ENCODE measurements at regions not wholly inside any gene's neighbourhood (a gene's known extent, or its start where the extent isn't known, plus 50 kb on each side); places are given as distances from the start of the nearest gene placed in this dataset.

- DNase-seq (ENCODE audit: low spot score) = no peak
These were observed 1115.5 kb upstream of the SLC10A2 start for GRCh38 chr13:104181526-104182231.

- no peak for DNase-seq (ENCODE audit: low spot score)
These were observed 1104.9 kb upstream of the SLC10A2 start for GRCh38 chr13:104170980-104171555.

GRCh38 chr13:104163866-104164630, 1097.8 kb upstream of the SLC10A2 start:
- DNase-seq (ENCODE audit: low spot score) = no peak

GRCh38 chr13:104160536-104160935, 1094.3 kb upstream of the SLC10A2 start:
- no peak for DNase-seq (ENCODE audit: low spot score)

- DNase-seq (ENCODE audit: low spot score) = no peak
These were observed 1077.7 kb upstream of the SLC10A2 start for GRCh38 chr13:104143760-104144416.

- DNase-seq (ENCODE audit: low spot score) = no peak
These were observed 1074.3 kb upstream of the SLC10A2 start for GRCh38 chr13:104140552-104140951.

- DNase-seq (ENCODE audit: low spot score) = no peak
These were observed 1071.2 kb upstream of the SLC10A2 start for GRCh38 chr13:104137416-104137815.

GRCh38 chr13:104132849-104133248, 1066.6 kb upstream of the SLC10A2 start:
- no peak for DNase-seq (ENCODE audit: low spot score)

- no peak for DNase-seq (ENCODE audit: low spot score)
These were observed 1047.9 kb upstream of the SLC10A2 start for GRCh38 chr13:104114101-104114500.

GRCh38 chr13:104111031-104111430, 1044.8 kb upstream of the SLC10A2 start:
- DNase-seq (ENCODE audit: low spot score) = no peak

GRCh38 chr13:104106705-104107393, 1040.6 kb upstream of the SLC10A2 start:
- no peak for DNase-seq (ENCODE audit: low spot score)

- no peak for DNase-seq (ENCODE audit: low spot score)
These were observed 1039.5 kb upstream of the SLC10A2 start for GRCh38 chr13:104105418-104106355.

- no peak for DNase-seq (ENCODE audit: low spot score)
These were observed 1033.5 kb upstream of the SLC10A2 start for GRCh38 chr13:104099750-104100149.

GRCh38 chr13:104098421-104098820, 1032.2 kb upstream of the SLC10A2 start:
- no peak for DNase-seq (ENCODE audit: low spot score)

- DNase-seq (ENCODE audit: low spot score) = no peak
These were observed 1020.5 kb upstream of the SLC10A2 start for GRCh38 chr13:104086759-104087158.

- no peak for DNase-seq (ENCODE audit: low spot score)
These were observed 1020.0 kb upstream of the SLC10A2 start for GRCh38 chr13:104086210-104086609.

- no peak for DNase-seq (ENCODE audit: low spot score)
These were observed 1019.4 kb upstream of the SLC10A2 start for GRCh38 chr13:104085611-104086010.

GRCh38 chr13:104074326-104074725, 1008.1 kb upstream of the SLC10A2 start:
- no peak for DNase-seq (ENCODE audit: low spot score)

GRCh38 chr13:104071806-104072205, 1005.6 kb upstream of the SLC10A2 start:
- no peak for DNase-seq (ENCODE audit: low spot score)

- DNase-seq (ENCODE audit: low spot score) = no peak
These were observed 999.1 kb upstream of the SLC10A2 start for GRCh38 chr13:104065328-104065727.

GRCh38 chr13:104057861-104058260, 991.6 kb upstream of the SLC10A2 start:
- DNase-seq (ENCODE audit: low spot score) = no peak
